GM19397 (cell line): ENCODE measurements at regions not wholly inside any gene's neighbourhood (a gene's known extent, or its start where the extent isn't known, plus 50 kb on each side); places are given as distances from the start of the nearest gene placed in this dataset.

ENCODE experiments used
- ATAC-seq: cut with Tn5 transposase; IDR thresholded peaks from one replicate; pipeline ENCODE4 v1.9.1; 2021; ENCODE audit warnings: mild to moderate bottlenecking, moderate library complexity; ENCODE audit not compliant: unreplicated experiment

DNA sequence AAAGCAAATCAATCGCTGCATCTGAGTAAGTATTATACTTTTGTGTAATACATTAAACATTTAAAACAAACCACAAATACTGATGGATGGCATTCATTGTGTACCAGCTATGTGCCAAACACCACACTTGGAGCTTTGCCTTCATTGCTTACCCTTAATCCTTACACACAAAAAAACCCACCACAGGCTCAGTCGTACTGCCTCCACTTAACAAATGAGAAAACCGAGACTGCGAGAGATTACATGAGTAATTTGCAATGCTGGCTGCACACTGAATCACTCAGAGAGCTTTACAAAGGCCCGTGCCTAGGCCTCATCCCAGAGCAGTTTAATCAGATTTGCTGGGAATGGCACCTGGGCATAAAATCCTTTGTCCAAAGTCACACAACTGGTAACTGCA is 130.5 kb downstream of the EDN1 start:
- ATAC-seq: no peak

- no peak for ATAC-seq
Observed at GRCh38 chr6:12421596-12421995, 131.4 kb downstream of the EDN1 start.

DNA sequence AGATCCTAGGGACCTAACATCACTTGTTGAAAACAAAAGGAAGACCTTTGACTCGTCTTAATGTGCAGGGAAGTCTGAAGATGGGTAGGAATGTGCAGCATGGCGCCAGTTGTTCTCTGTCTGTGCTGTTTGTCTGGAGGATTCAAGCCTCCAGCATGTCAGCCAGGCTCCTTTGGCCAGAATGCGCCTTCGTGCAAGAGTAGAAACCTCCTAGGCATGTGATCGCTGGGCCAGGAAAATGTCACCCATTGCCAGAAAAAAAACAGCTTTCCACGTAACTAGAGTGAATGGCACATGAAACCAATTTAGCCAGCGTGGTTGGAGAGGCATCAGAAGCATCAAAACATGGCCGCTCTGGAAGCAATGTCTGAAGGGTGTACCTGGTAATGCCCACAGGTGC is 132.7 kb downstream of the EDN1 start:
- no peak for ATAC-seq

- no peak for ATAC-seq
Observed at GRCh38 chr6:12423832-12424231, 133.7 kb downstream of the EDN1 start.

- no peak for ATAC-seq
Observed at GRCh38 chr6:12426121-12426520, 136.0 kb downstream of the EDN1 start.

DNA sequence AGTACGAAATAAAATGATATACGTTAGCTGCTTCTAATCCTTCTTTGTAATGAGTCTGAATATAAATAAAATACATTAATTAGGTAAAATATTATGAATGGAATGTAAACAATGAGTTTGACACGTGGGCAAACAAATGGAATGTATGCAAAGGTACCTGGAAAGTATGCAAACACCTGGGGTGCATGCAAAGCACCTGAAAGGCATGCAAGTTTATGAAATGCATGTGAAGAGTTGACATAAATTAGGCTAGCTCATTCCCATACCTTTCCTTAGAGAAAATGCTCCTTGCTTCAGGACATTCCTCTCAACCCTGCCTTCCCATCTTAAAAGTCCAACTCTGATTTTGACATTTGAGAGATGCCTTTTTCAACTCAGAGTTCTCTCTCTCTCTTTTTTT is 140.9 kb downstream of the EDN1 start:
- no peak for ATAC-seq

- no peak for ATAC-seq
Observed at GRCh38 chr6:12436224-12436623, 146.1 kb downstream of the EDN1 start.

GRCh38 chr6:12436683-12437082 is 146.5 kb downstream of the EDN1 start:
- ATAC-seq: no peak

GRCh38 chr6:12439296-12439695 is 149.1 kb downstream of the EDN1 start:
- ATAC-seq: no peak

GRCh38 chr6:12440981-12441380 is 150.8 kb downstream of the EDN1 start:
- no peak for ATAC-seq

- no peak for ATAC-seq
Observed at GRCh38 chr6:12442455-12442854, 152.3 kb downstream of the EDN1 start.

DNA sequence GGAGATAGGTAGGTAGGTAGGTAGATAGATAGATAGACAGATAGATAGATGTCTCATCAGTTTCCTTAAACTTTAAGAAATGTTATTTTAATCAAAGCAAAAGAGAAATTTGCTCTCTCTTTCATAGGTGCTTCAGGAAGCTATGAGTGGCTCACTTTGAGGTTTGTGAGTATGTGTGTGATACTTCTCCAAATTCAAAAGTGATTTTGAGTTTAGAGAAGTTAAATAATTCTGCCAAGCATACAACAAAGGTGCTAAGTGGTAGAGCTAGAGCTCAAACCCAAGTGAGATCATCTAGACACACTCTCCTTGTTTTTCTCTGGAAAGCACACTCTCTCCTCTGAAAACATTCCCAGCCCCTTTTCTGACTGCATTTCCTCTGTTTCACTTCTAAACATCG is 156.2 kb downstream of the EDN1 start:
- ATAC-seq: no peak

GRCh38 chr6:12449447-12449846 is 159.3 kb downstream of the EDN1 start:
- no peak for ATAC-seq

DNA sequence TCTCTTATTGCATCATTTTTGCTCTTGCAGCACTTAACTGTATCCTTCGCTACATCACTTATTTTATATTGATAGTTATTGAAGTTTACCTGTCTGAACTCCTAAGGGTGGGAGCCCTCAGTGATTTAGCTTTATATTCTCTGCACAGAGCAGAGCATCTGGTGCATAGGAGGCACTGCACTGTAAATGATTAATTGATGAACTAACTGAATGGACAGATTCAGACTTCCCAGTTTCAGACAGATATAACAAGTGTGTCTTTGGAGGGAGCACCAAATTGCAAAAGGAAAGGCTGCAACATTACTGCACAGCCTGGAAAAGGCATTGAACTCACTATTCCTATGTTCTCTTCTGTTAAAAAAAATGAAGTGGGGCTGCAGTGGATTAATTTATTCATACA is 160.3 kb downstream of the EDN1 start:
- ATAC-seq: no peak

GRCh38 chr6:12456343-12456742 is 166.2 kb downstream of the EDN1 start:
- ATAC-seq: no peak

GRCh38 chr6:12457094-12457493 is 166.9 kb downstream of the EDN1 start:
- no peak for ATAC-seq

DNA sequence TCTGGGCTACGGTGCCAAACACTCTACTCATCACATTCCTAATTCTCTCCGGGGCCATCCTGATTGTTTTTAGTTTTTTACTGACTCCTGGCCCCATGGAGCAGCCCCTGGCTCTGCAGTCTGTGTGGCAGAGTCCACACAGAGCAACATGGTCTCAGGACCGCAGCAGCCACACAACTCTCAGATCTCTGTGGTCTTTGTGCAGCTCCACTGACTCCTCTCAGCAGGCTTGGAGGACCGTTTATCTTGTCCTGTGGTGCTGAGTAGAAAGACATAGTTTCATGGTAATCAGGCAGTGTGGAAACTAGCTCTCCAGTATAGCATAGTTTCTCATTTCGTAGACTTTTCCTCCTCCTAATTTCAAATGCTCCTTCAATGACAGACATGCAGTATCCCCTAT is 168.4 kb downstream of the EDN1 start:
- no peak for ATAC-seq

GRCh38 chr6:12459945-12460661 is 169.9 kb downstream of the EDN1 start:
- no peak for ATAC-seq

GRCh38 chr6:12467706-12468670 is 177.8 kb downstream of the EDN1 start:
- ATAC-seq: no peak

DNA sequence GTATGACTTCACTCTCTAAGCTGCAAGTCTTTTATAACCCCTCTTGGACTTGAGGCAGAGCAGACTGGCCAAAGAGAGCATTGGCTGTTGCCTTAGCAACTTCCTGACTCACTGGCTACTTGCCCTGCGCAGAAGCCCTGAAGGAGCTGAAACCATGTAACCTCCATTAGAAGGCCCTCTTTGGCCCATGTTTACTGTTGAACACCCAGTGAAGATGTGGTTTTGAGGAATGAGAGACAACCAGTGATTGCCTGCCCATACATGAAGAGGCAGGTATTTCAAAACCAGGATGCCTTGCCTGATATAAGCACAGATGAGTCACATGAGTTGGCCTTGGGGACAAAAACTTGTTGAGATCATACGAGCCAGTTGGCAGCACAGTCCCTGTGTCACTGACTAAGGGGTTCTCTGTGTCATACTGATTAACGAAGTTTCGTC is 182.5 kb downstream of the EDN1 start:
- no peak for ATAC-seq

- ATAC-seq: no peak
Observed at GRCh38 chr6:12473494-12473893, 183.3 kb downstream of the EDN1 start.
